HepG2 (cell line): ENCODE measurements at regions not wholly inside any gene's neighbourhood (a gene's known extent, or its start where the extent isn't known, plus 50 kb on each side); places are given as distances from the start of the nearest gene placed in this dataset.

Experiments used
- NFIC ChIP-seq: IDR thresholded peaks from 2 replicates; pipeline ENCODE4 v1.6.1; 2012; ENCODE audit warnings: mild to moderate bottlenecking, low read length, inconsistent platforms
- ZBTB40 ChIP-seq, 2 experiments: fragments of 450-650 bp in 1 of 2; sonication (generic) in 1 of 2; formaldehyde crosslinking in 1 of 2; IDR thresholded peaks; 2 replicates each; pipeline versions ENCODE4 v1.6.1 to v1.8.0; 2016 to 2022; ENCODE audit warnings: antibody characterized with exemption in 1 of 2, mild to moderate bottlenecking in 1 of 2, missing genetic modification reagents in 1 of 2
- ZNF343 ChIP-seq: sonication (generic); formaldehyde crosslinking; IDR thresholded peaks from 2 replicates; pipeline ENCODE4 v1.4.0; 2020; ENCODE audit warnings: mild to moderate bottlenecking, missing genetic modification reagents

- TF ChIP-seq ZBTB40 (IDR thresholded peaks at IDR 0.05) (no peak), ZBTB40 (CRISPR knock-in tag; IDR thresholded peaks at IDR 0.05) (no peak), NFIC (no peak), ZNF343 (no peak)
These were observed 262.0 kb upstream of the ZNF717 start for GRCh38 chr3:76047368-76047767.
